MM.1S (cell line): ENCODE measurements at regions not wholly inside any gene's neighbourhood (a gene's known extent, or its start where the extent isn't known, plus 50 kb on each side); places are given as distances from the start of the nearest gene placed in this dataset.

Source experiments
- CTCF ChIP-seq: fragments of 300-600 bp; sonication (generic); IDR thresholded peaks from 2 replicates; pipeline ENCODE4 v1.5.1; 2016; ENCODE audit warnings: antibody characterized with exemption, low read length, mixed read lengths
- EZH2 ChIP-seq: fragments of 300-600 bp; sonication (generic); optimal IDR thresholded peaks from 2 replicates; pipeline ENCODE3; 2017; ENCODE audit warnings: low read depth, mild to moderate bottlenecking, antibody characterized with exemption, low read length, mixed read lengths
- EZH2phosphoT487 ChIP-seq: fragments of 300-600 bp; sonication (generic); IDR thresholded peaks from 2 replicates; pipeline ENCODE4 v1.6.1; 2018; ENCODE audit warnings: antibody characterized with exemption, low read length

GRCh38 chr6:9632026-9632425 lies 782.8 kb downstream of the TFAP2A start:
- no peak for TF ChIP-seq EZH2phosphoT487
- no peak for TF ChIP-seq CTCF
- TF ChIP-seq EZH2, result no peak
